Osteocyte (in vitro differentiated cells): ENCODE measurements at regions not wholly inside any gene's neighbourhood (a gene's known extent, or its start where the extent isn't known, plus 50 kb on each side); places are given as distances from the start of the nearest gene placed in this dataset.
"Not testable (repeated sequence)": the region's sequence is repeated elsewhere in the genome, so short reads cannot be mapped to it uniquely, and the experiment has no call there.

Experiments used
- DNase-seq: peaks from one replicate; pipeline ENCODE4 v3.0.0; 2021; ENCODE audit warnings: mixed read lengths; ENCODE audit not compliant: unreplicated experiment; ENCODE audit errors: extremely low spot score
- H3K27ac Mint-ChIP-seq: one replicate; pipeline ENCODE4 v1.8.0; 2021; ENCODE audit warnings: mild to moderate bottlenecking, mixed read lengths; ENCODE audit not compliant: unreplicated experiment
- H3K27me3 Mint-ChIP-seq: one replicate; pipeline ENCODE4 v1.8.0; 2021; ENCODE audit warnings: mixed read lengths; ENCODE audit not compliant: unreplicated experiment
- H3K36me3 Mint-ChIP-seq: one replicate; pipeline ENCODE4 v1.8.0; 2021; ENCODE audit warnings: mixed read lengths; ENCODE audit not compliant: unreplicated experiment
- H3K4me1 Mint-ChIP-seq: one replicate; pipeline ENCODE4 v1.8.0; 2021; ENCODE audit warnings: mixed read lengths; ENCODE audit not compliant: unreplicated experiment
- H3K4me3 Mint-ChIP-seq: one replicate; pipeline ENCODE4 v1.8.0; 2021; ENCODE audit warnings: mild to moderate bottlenecking, moderate library complexity, mixed read lengths; ENCODE audit not compliant: unreplicated experiment
- H3K9me3 Mint-ChIP-seq: one replicate; pipeline ENCODE4 v1.8.0; 2021; ENCODE audit warnings: mixed read lengths; ENCODE audit not compliant: unreplicated experiment

GRCh38 chr5:34329201-34329600 is 286.2 kb upstream of the C1QTNF3 start:
- not testable (repeated sequence) for DNase-seq, H3K36me3 Mint-ChIP-seq, H3K27me3 Mint-ChIP-seq, H3K4me3 Mint-ChIP-seq, H3K9me3 Mint-ChIP-seq, H3K27ac Mint-ChIP-seq
- H3K4me1 Mint-ChIP-seq: peaks cover 12% of the 10 kb centered on the region

DNA sequence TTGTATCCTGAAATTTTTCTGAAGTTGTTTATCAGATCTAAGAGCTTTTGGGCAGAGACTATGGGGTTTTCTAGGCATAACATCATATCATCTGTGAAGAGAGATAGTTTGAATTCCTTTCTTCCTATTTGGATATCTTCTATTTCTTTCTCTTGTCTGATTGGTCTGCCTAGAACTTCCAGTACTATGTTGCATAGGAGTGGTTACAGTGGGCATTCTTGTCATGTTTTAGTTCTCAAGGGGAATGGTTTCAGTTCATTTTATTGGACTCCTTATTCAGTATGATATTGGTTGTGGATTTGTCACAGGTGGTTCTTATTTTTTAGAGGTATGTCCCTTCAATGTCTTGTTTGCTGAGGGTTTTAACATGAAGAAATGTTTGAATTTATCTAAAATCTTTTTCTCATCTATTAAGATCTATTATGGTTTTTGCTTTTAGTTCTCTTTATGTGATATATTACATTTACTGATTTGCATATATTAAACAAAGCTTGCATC is 286.6 kb upstream of the C1QTNF3 start:
- H3K27ac Mint-ChIP-seq, H3K4me3 Mint-ChIP-seq, DNase-seq, H3K9me3 Mint-ChIP-seq, H3K36me3 Mint-ChIP-seq, H3K27me3 Mint-ChIP-seq: not testable (repeated sequence)
- H3K4me1 Mint-ChIP-seq: peaks cover 12% of the 10 kb centered on the region

DNA sequence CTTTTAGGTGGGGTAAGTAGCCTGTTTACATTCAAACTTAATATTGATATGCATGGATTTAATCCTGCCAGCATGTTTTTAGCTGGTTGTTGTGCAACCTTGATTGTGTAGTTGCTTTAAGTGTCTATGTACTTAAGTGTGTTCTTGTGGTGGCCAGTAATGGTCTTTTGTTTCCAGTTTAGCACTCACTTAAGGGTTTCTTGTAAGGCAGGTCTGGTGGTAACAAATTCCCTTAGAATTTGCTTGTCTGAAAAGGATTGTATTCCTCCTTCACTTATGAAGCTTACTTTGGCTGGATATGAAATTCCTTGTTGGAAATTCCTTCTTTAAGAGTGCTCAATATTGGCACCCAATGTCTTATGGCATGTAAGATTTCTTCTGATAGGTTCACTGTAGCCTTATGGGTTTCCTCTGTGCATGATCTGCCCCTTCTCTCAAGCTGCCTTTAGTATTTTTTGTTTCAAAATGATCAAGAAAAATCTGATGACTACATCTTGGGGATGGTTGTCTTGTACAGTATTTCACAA is 289.0 kb upstream of the C1QTNF3 start:
- H3K27me3 Mint-ChIP-seq, DNase-seq, H3K9me3 Mint-ChIP-seq, H3K36me3 Mint-ChIP-seq, H3K27ac Mint-ChIP-seq, H3K4me3 Mint-ChIP-seq: not testable (repeated sequence)
- peaks cover 12% of the 10 kb centered on the region for H3K4me1 Mint-ChIP-seq

- not testable (repeated sequence) for H3K4me1 Mint-ChIP-seq, H3K27ac Mint-ChIP-seq, H3K27me3 Mint-ChIP-seq, H3K9me3 Mint-ChIP-seq, H3K36me3 Mint-ChIP-seq, H3K4me3 Mint-ChIP-seq, DNase-seq
Measured at GRCh38 chr5:34339408-34340001, 296.5 kb upstream of the C1QTNF3 start.

- not testable (repeated sequence) for H3K4me3 Mint-ChIP-seq, DNase-seq, H3K27ac Mint-ChIP-seq, H3K36me3 Mint-ChIP-seq, H3K4me1 Mint-ChIP-seq, H3K9me3 Mint-ChIP-seq, H3K27me3 Mint-ChIP-seq
Measured at GRCh38 chr5:34354440-34354839, 301.7 kb upstream of the RAI14 start.

DNA sequence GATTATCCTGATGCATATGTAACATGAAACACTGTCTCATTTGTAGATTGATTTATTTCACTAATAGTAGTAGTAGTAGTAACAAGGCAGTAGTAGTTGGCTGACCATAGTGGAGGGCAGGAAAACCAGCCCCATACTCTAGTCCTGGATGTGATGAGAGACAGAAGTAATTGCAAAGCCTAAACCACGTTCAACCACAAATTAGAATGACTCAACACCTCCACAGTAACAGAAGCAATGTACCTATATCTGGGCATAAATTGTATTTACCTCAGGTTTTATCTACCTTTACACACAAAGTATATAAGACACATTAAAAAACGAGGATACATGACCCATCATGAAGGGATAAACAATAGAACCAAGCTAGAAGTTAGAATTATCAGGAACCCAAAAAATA is 284.7 kb upstream of the RAI14 start:
- not testable (repeated sequence) for DNase-seq, H3K4me1 Mint-ChIP-seq, H3K4me3 Mint-ChIP-seq, H3K27ac Mint-ChIP-seq, H3K36me3 Mint-ChIP-seq, H3K27me3 Mint-ChIP-seq
- peaks cover 19% of the 10 kb centered on the region for H3K9me3 Mint-ChIP-seq

- H3K4me3 Mint-ChIP-seq: not testable (repeated sequence)
Measured at GRCh38 chr5:34371817-34372216, 284.3 kb upstream of the RAI14 start.

GRCh38 chr5:34372739-34373138 is 283.4 kb upstream of the RAI14 start:
- H3K9me3 Mint-ChIP-seq: peaks cover 19% of the 10 kb centered on the region
- H3K27me3 Mint-ChIP-seq, H3K4me1 Mint-ChIP-seq, DNase-seq, H3K27ac Mint-ChIP-seq, H3K36me3 Mint-ChIP-seq, H3K4me3 Mint-ChIP-seq: not testable (repeated sequence)

More at GRCh38 chr5:34371817-34372216, 284.3 kb upstream of the RAI14 start:
- DNase-seq, H3K36me3 Mint-ChIP-seq, H3K4me1 Mint-ChIP-seq, H3K27ac Mint-ChIP-seq, H3K27me3 Mint-ChIP-seq: not testable (repeated sequence)
- peaks cover 19% of the 10 kb centered on the region for H3K9me3 Mint-ChIP-seq

DNA sequence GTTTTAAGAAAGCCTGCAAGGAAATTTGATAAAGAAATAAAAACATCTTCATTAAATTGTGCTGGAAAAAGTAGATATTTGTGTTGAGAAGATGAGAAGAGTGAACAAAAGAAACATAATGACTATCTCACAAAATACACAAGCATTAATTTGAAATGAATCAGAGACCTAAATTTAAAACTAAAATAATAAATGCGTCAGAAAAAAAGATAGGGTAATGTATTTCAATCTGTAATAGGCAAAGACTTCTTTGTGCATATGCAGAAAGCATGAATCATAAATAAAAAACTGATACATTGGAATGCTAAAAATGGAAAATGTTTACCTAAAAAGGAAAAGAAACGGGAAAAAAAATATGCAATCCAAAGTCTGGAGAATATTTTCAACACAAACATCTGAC is 278.5 kb upstream of the RAI14 start:
- not testable (repeated sequence) for DNase-seq, H3K36me3 Mint-ChIP-seq, H3K4me1 Mint-ChIP-seq, H3K4me3 Mint-ChIP-seq, H3K27me3 Mint-ChIP-seq, H3K27ac Mint-ChIP-seq
- H3K9me3 Mint-ChIP-seq: peaks cover 19% of the 10 kb centered on the region

DNA sequence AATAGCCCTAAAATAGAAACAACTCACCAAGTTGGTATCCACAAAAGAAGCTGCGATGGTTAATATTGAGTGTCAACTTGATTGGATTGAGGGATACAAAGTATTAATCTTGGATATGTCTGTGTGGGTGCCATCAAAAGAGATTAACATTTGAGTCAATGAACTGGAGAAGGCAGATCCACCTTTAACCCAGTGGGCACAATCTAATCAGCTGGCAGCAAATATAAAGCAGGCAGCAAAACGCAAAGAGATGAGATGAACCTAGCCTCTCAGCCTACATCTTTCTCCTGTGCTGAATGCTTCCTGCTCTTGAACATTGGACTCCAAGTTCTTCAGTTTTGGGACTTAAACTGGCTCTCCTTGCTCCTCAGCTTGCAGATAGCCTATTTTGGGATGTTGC is 277.6 kb upstream of the RAI14 start:
- H3K9me3 Mint-ChIP-seq: peaks cover 11% of the 10 kb centered on the region
- not testable (repeated sequence) for H3K27ac Mint-ChIP-seq, DNase-seq, H3K4me1 Mint-ChIP-seq, H3K4me3 Mint-ChIP-seq, H3K27me3 Mint-ChIP-seq, H3K36me3 Mint-ChIP-seq

GRCh38 chr5:34388754-34389153 is 267.4 kb upstream of the RAI14 start:
- not testable (repeated sequence) for H3K9me3 Mint-ChIP-seq, H3K36me3 Mint-ChIP-seq, H3K4me1 Mint-ChIP-seq

More at GRCh38 chr5:34388754-34389153, 267.4 kb upstream of the RAI14 start:
- not testable (repeated sequence) for H3K27ac Mint-ChIP-seq, H3K4me3 Mint-ChIP-seq, DNase-seq, H3K27me3 Mint-ChIP-seq
